GM23338 (cell line): ENCODE measurements at regions not wholly inside any gene's neighbourhood (a gene's known extent, or its start where the extent isn't known, plus 50 kb on each side); places are given as distances from the start of the nearest gene placed in this dataset.

Experiments used
- ATAC-seq: fragments of 200-7000 bp; cut with Tn5 transposase; 3 replicates; pipeline ENCODE4 v1.9.1; 2020
- DNase-seq: peaks from one replicate; pipeline ENCODE4 v3.0.0-alpha.2; 2015; ENCODE audit warnings: low spot score
- H2AFZ ChIP-seq: fragments of 200-600 bp; sonication (generic); 2 replicates; pipeline ENCODE4 v1.8.0; 2016; ENCODE audit warnings: antibody characterized with exemption, mild to moderate bottlenecking, moderate library complexity
- H3F3A ChIP-seq: fragments of 200-600 bp; sonication (generic); replicated peaks from 2 replicates; pipeline ENCODE4 v1.8.0; 2017; ENCODE audit warnings: antibody characterized with exemption, mixed run types, low read depth
- H3K27ac ChIP-seq: fragments of 200-600 bp; sonication (generic); 2 replicates; pipeline ENCODE4 v1.6.1; 2016; ENCODE audit warnings: low read depth
- H3K27me3 ChIP-seq: fragments of 200-600 bp; sonication (generic); 2 replicates; pipeline ENCODE4 v1.8.0; 2016; ENCODE audit warnings: mild to moderate bottlenecking, mixed run types, moderate library complexity; ENCODE audit not compliant: insufficient read depth
- H3K36me3 ChIP-seq: fragments of 200-600 bp; sonication (generic); 2 replicates; pipeline ENCODE4 v1.8.0; 2016; ENCODE audit warnings: mild to moderate bottlenecking; ENCODE audit not compliant: insufficient read depth
- H3K4me1 ChIP-seq: fragments of 200-600 bp; sonication (generic); 2 replicates; pipeline ENCODE4 v1.8.0; 2016; ENCODE audit warnings: mild to moderate bottlenecking, moderate library complexity; ENCODE audit not compliant: insufficient read depth
- H3K4me2 ChIP-seq: fragments of 200-600 bp; sonication (generic); 2 replicates; pipeline ENCODE4 v1.7.1; 2017; ENCODE audit warnings: mixed run types
- H3K4me3 ChIP-seq: fragments of 200-600 bp; sonication (generic); 2 replicates; pipeline ENCODE4 v1.6.1; 2016; ENCODE audit warnings: mixed run types
- H3K79me2 ChIP-seq: fragments of 200-600 bp; sonication (generic); replicated peaks from 2 replicates; pipeline ENCODE4 v1.8.0; 2017; ENCODE audit warnings: mild to moderate bottlenecking; ENCODE audit not compliant: insufficient read depth
- H3K9me2 ChIP-seq: fragments of 200-600 bp; sonication (generic); 2 replicates; pipeline ENCODE4 v1.8.0; 2017; ENCODE audit not compliant: insufficient read depth
- H4K20me1 ChIP-seq: fragments of 200-600 bp; sonication (generic); replicated peaks from 2 replicates; pipeline ENCODE4 v1.8.0; 2017; ENCODE audit warnings: mild to moderate bottlenecking; ENCODE audit not compliant: insufficient read depth
- H3K27ac Mint-ChIP-seq: 2 replicates; pipeline ENCODE4 v1.8.0; 2020; ENCODE audit warnings: inconsistent platforms, mild to moderate bottlenecking, moderate library complexity, mixed read lengths
- H3K27me3 Mint-ChIP-seq: 3 replicates; pipeline ENCODE4 v1.8.0; 2022; ENCODE audit warnings: low read depth, mild to moderate bottlenecking, moderate library complexity, mixed read lengths, inconsistent platforms; ENCODE audit not compliant: insufficient read depth, poor library complexity
- H3K36me3 Mint-ChIP-seq: 3 replicates; pipeline ENCODE4 v1.8.0; 2021; ENCODE audit warnings: low read depth, mild to moderate bottlenecking, inconsistent platforms, moderate library complexity, mixed read lengths
- H3K4me1 Mint-ChIP-seq: 3 replicates; pipeline ENCODE4 v1.8.0; 2020; ENCODE audit warnings: mild to moderate bottlenecking, inconsistent platforms, mixed read lengths
- H3K4me3 Mint-ChIP-seq: 3 replicates; pipeline ENCODE4 v1.8.0; 2021; ENCODE audit warnings: moderate library complexity, mild to moderate bottlenecking, inconsistent platforms, mixed read lengths
- H3K9me3 Mint-ChIP-seq: 3 replicates; pipeline ENCODE4 v1.8.0; 2020; ENCODE audit warnings: moderate library complexity, mild to moderate bottlenecking, inconsistent platforms, mixed read lengths
- CREB1 ChIP-seq: fragments of 250-450 bp; sonication (Bioruptor Pico); IDR thresholded peaks from 2 replicates; pipeline ENCODE4 v1.5.0; 2020; ENCODE audit warnings: low read depth, mild to moderate bottlenecking, moderate library complexity
- EZH2 ChIP-seq: fragments of 200-600 bp; sonication (generic); IDR thresholded peaks from one replicate; pipeline ENCODE4 v1.8.0; 2017; ENCODE audit warnings: antibody characterized with exemption, mild to moderate bottlenecking, low read depth; ENCODE audit not compliant: unreplicated experiment
- EZH2phosphoT487 ChIP-seq: fragments of 200-600 bp; sonication (generic); IDR thresholded peaks from one replicate; pipeline ENCODE4 v1.8.1; 2018; ENCODE audit warnings: antibody characterized with exemption; ENCODE audit not compliant: unreplicated experiment
- JUNB ChIP-seq: IDR thresholded peaks from one replicate; pipeline ENCODE4 v1.6.1; 2016; ENCODE audit warnings: antibody characterized with exemption; ENCODE audit not compliant: unreplicated experiment
- NANOG ChIP-seq: IDR thresholded peaks from 2 replicates; pipeline ENCODE4 v1.6.1; 2016; ENCODE audit warnings: antibody characterized with exemption, borderline replicate concordance
- POLR2AphosphoS5 ChIP-seq: IDR thresholded peaks from 2 replicates; pipeline ENCODE4 v1.6.1; 2016; ENCODE audit warnings: antibody characterized with exemption, low read depth
- STAT1 ChIP-seq: IDR thresholded peaks from one replicate; pipeline ENCODE4 v1.6.1; 2016; ENCODE audit warnings: antibody characterized with exemption; ENCODE audit not compliant: unreplicated experiment
- ZNF114 ChIP-seq: fragments of 250-450 bp; sonication (Bioruptor Pico); IDR thresholded peaks from 2 replicates; pipeline ENCODE4 v1.5.0; 2020; ENCODE audit warnings: mild to moderate bottlenecking, moderate library complexity
- ZNF331 ChIP-seq: fragments of 250-450 bp; sonication (Bioruptor Pico); IDR thresholded peaks from 2 replicates; pipeline ENCODE4 v1.5.0; 2020; ENCODE audit warnings: low read depth, mild to moderate bottlenecking, moderate library complexity
- TF ChIP-seq, protein P1 (sequence below): IDR thresholded peaks from 2 replicates; pipeline ENCODE4 v1.6.1; 2016; ENCODE audit warnings: antibody characterized with exemption
- TF ChIP-seq, protein P2 (sequence below), 2 experiments: fragments of 200-600 bp in 1 of 2; sonication (generic) in 1 of 2; conservative IDR thresholded peaks; 2 replicates each; pipeline versions ENCODE4 v1.5.1 to v1.6.1; 2016 to 2017; ENCODE audit warnings: antibody characterized with exemption in 2 of 2, low read depth in 2 of 2, mild to moderate bottlenecking in 2 of 2, moderate library complexity in 1 of 2
- TF ChIP-seq, protein P3 (sequence below): IDR thresholded peaks from one replicate; pipeline ENCODE4 v1.6.1; 2018; ENCODE audit warnings: antibody characterized with exemption; ENCODE audit not compliant: unreplicated experiment
- TF ChIP-seq, protein P4 (sequence below): fragments of 250-450 bp; sonication (Bioruptor Pico); IDR thresholded peaks from 2 replicates; pipeline ENCODE4 v1.5.0; 2020; ENCODE audit warnings: mild to moderate bottlenecking, moderate library complexity

DNA sequence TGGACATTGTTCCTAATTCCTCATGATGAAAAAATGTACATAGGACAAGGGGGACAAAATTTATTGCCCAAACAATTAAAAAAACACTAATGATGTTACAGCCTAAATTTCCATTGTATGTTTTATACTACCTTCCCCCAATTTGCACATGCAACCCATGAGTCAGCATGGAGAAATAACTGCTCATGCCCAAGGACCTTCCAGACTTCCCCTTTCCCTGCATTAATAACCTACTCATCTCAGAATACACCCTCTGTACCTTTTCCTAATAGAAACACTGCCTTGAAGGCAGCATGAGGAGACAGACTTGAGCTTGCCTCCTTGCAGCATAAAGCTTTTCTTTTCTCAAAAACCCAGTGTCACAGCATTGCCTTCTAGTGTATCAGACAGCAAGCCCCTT is 2402.8 kb downstream of the TP53TG3F start:
- H3K79me2 ChIP-seq: no peaks in the 10 kb centered on the region
- H4K20me1 ChIP-seq: no peaks in the 10 kb centered on the region
- no peak overlapping the region for H3K27ac ChIP-seq
- no peaks in the 10 kb centered on the region for H3K9me2 ChIP-seq
- H2AFZ ChIP-seq: no peak overlapping the region
- H3K4me2 ChIP-seq: no peak overlapping the region
- H3K36me3 ChIP-seq: 0 out of 2 replicates have a peak, but pooled peaks cover 8% of the 10 kb centered on the region
- Mint-ChIP-seq H3K27ac (no peak overlapping the region), H3K9me3 (peaks cover 89% of the 10 kb centered on the region), H3K4me1 (no peaks in the 10 kb centered on the region), H3K27me3 (peaks cover 6% of the 10 kb centered on the region), H3K4me3 (no peak overlapping the region), H3K36me3 (peaks cover 22% of the 10 kb centered on the region)
- H3K4me3 ChIP-seq: no peak overlapping the region
- TF ChIP-seq, protein P1, sequence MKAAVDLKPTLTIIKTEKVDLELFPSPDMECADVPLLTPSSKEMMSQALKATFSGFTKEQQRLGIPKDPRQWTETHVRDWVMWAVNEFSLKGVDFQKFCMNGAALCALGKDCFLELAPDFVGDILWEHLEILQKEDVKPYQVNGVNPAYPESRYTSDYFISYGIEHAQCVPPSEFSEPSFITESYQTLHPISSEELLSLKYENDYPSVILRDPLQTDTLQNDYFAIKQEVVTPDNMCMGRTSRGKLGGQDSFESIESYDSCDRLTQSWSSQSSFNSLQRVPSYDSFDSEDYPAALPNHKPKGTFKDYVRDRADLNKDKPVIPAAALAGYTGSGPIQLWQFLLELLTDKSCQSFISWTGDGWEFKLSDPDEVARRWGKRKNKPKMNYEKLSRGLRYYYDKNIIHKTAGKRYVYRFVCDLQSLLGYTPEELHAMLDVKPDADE: no peak
- TF ChIP-seq, protein P2, sequence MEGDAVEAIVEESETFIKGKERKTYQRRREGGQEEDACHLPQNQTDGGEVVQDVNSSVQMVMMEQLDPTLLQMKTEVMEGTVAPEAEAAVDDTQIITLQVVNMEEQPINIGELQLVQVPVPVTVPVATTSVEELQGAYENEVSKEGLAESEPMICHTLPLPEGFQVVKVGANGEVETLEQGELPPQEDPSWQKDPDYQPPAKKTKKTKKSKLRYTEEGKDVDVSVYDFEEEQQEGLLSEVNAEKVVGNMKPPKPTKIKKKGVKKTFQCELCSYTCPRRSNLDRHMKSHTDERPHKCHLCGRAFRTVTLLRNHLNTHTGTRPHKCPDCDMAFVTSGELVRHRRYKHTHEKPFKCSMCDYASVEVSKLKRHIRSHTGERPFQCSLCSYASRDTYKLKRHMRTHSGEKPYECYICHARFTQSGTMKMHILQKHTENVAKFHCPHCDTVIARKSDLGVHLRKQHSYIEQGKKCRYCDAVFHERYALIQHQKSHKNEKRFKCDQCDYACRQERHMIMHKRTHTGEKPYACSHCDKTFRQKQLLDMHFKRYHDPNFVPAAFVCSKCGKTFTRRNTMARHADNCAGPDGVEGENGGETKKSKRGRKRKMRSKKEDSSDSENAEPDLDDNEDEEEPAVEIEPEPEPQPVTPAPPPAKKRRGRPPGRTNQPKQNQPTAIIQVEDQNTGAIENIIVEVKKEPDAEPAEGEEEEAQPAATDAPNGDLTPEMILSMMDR (conservative IDR thresholded peaks at IDR 0.05; ENCODE audit: low read depth in 2 of 2): no peak
- TF ChIP-seq ZNF114 (CRISPR knock-in tag) (no peak), POLR2AphosphoS5 (no peak), JUNB (no peak), STAT1 (no peak), NANOG (no peak), ZNF331 (no peak), CREB1 (CRISPR knock-in tag) (no peak), EZH2phosphoT487 (no peak), EZH2 (no peak)
- TF ChIP-seq, protein P3, sequence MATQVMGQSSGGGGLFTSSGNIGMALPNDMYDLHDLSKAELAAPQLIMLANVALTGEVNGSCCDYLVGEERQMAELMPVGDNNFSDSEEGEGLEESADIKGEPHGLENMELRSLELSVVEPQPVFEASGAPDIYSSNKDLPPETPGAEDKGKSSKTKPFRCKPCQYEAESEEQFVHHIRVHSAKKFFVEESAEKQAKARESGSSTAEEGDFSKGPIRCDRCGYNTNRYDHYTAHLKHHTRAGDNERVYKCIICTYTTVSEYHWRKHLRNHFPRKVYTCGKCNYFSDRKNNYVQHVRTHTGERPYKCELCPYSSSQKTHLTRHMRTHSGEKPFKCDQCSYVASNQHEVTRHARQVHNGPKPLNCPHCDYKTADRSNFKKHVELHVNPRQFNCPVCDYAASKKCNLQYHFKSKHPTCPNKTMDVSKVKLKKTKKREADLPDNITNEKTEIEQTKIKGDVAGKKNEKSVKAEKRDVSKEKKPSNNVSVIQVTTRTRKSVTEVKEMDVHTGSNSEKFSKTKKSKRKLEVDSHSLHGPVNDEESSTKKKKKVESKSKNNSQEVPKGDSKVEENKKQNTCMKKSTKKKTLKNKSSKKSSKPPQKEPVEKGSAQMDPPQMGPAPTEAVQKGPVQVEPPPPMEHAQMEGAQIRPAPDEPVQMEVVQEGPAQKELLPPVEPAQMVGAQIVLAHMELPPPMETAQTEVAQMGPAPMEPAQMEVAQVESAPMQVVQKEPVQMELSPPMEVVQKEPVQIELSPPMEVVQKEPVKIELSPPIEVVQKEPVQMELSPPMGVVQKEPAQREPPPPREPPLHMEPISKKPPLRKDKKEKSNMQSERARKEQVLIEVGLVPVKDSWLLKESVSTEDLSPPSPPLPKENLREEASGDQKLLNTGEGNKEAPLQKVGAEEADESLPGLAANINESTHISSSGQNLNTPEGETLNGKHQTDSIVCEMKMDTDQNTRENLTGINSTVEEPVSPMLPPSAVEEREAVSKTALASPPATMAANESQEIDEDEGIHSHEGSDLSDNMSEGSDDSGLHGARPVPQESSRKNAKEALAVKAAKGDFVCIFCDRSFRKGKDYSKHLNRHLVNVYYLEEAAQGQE: no peak
- TF ChIP-seq, protein P4, sequence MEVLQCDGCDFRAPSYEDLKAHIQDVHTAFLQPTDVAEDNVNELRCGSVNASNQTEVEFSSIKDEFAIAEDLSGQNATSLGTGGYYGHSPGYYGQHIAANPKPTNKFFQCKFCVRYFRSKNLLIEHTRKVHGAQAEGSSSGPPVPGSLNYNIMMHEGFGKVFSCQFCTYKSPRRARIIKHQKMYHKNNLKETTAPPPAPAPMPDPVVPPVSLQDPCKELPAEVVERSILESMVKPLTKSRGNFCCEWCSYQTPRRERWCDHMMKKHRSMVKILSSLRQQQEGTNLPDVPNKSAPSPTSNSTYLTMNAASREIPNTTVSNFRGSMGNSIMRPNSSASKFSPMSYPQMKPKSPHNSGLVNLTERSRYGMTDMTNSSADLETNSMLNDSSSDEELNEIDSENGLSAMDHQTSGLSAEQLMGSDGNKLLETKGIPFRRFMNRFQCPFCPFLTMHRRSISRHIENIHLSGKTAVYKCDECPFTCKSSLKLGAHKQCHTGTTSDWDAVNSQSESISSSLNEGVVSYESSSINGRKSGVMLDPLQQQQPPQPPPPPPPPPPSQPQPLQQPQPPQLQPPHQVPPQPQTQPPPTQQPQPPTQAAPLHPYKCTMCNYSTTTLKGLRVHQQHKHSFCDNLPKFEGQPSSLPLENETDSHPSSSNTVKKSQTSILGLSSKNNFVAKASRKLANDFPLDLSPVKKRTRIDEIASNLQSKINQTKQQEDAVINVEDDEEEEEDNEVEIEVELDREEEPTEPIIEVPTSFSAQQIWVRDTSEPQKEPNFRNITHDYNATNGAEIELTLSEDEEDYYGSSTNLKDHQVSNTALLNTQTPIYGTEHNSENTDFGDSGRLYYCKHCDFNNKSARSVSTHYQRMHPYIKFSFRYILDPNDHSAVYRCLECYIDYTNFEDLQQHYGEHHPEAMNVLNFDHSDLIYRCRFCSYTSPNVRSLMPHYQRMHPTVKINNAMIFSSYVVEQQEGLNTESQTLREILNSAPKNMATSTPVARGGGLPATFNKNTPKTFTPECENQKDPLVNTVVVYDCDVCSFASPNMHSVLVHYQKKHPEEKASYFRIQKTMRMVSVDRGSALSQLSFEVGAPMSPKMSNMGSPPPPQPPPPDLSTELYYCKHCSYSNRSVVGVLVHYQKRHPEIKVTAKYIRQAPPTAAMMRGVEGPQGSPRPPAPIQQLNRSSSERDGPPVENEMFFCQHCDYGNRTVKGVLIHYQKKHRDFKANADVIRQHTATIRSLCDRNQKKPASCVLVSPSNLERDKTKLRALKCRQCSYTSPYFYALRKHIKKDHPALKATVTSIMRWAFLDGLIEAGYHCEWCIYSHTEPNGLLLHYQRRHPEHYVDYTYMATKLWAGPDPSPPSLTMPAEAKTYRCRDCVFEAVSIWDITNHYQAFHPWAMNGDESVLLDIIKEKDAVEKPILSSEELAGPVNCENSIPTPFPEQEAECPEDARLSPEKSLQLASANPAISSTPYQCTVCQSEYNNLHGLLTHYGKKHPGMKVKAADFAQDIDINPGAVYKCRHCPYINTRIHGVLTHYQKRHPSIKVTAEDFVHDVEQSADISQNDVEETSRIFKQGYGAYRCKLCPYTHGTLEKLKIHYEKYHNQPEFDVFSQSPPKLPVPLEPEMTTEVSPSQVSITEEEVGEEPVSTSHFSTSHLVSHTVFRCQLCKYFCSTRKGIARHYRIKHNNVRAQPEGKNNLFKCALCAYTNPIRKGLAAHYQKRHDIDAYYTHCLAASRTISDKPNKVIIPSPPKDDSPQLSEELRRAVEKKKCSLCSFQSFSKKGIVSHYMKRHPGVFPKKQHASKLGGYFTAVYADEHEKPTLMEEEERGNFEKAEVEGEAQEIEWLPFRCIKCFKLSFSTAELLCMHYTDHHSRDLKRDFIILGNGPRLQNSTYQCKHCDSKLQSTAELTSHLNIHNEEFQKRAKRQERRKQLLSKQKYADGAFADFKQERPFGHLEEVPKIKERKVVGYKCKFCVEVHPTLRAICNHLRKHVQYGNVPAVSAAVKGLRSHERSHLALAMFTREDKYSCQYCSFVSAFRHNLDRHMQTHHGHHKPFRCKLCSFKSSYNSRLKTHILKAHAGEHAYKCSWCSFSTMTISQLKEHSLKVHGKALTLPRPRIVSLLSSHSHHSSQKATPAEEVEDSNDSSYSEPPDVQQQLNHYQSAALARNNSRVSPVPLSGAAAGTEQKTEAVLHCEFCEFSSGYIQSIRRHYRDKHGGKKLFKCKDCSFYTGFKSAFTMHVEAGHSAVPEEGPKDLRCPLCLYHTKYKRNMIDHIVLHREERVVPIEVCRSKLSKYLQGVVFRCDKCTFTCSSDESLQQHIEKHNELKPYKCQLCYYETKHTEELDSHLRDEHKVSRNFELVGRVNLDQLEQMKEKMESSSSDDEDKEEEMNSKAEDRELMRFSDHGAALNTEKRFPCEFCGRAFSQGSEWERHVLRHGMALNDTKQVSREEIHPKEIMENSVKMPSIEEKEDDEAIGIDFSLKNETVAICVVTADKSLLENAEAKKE (CRISPR knock-in tag): no peak
- no peaks in the 10 kb centered on the region for H3F3A ChIP-seq
- no peak for DNase-seq
- H3K4me1 ChIP-seq: no peaks in the 10 kb centered on the region
- no peak for ATAC-seq
- no peaks in the 10 kb centered on the region for H3K27me3 ChIP-seq
